HG03457 (cell line): ENCODE measurements at regions not wholly inside any gene's neighbourhood (a gene's known extent, or its start where the extent isn't known, plus 50 kb on each side); places are given as distances from the start of the nearest gene placed in this dataset.

Experiments
- ATAC-seq: cut with Tn5 transposase; IDR thresholded peaks from one replicate; pipeline ENCODE4 v1.9.1; 2021; ENCODE audit warnings: moderate number of reproducible peaks; ENCODE audit not compliant: unreplicated experiment

DNA sequence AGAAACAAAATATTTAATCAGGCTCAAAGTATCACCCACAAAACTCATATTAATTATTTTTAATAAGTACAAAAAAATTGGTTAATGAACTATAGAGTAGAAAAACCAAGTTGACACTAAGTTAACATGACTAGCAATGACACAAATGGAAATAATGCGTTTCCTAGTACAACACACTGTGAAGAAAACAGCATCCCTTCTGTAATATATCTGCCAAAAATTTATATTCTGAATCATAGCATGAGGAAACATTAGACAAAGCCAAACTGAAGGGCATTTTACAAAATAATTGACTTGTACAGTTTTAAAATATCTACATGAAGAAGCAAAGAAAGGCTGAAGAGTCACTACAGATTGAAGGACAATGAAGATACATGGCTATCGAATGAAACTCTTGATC is 477.6 kb upstream of the INTU start:
- ATAC-seq = no peak

- no peak for ATAC-seq
Observed at GRCh38 chr4:127155555-127155954, 477.2 kb upstream of the INTU start.

- ATAC-seq = no peak
Observed at GRCh38 chr4:127162741-127163140, 470.0 kb upstream of the INTU start.

- ATAC-seq = no peak
Observed at GRCh38 chr4:127165971-127166370, 466.8 kb upstream of the INTU start.

GRCh38 chr4:127174201-127174600 is 458.6 kb upstream of the INTU start:
- no peak for ATAC-seq

- no peak for ATAC-seq
Observed at GRCh38 chr4:127174616-127175015, 458.1 kb upstream of the INTU start.

GRCh38 chr4:127179256-127180087 is 453.3 kb upstream of the INTU start:
- ATAC-seq = no peak

- ATAC-seq = no peak
Observed at GRCh38 chr4:127181001-127181400, 451.8 kb upstream of the INTU start.

DNA sequence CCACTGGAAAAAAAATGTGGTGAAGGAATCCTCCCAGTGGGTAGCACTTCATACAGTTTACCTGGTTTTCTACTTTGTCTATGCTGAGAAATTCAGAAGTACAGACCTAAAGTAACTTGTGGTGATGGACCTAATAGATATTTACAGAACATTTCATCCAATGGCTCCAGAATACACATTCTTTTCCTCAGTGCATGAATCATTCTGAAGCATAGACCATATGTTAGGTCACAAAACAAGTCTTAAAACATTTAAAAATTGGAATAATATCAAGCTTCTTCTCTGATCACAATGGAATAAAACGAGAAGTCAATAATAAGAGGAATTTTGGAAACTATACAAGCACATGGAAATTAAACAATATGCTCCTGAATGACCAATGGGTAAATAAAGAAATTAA is 450.1 kb upstream of the INTU start:
- no peak for ATAC-seq

DNA sequence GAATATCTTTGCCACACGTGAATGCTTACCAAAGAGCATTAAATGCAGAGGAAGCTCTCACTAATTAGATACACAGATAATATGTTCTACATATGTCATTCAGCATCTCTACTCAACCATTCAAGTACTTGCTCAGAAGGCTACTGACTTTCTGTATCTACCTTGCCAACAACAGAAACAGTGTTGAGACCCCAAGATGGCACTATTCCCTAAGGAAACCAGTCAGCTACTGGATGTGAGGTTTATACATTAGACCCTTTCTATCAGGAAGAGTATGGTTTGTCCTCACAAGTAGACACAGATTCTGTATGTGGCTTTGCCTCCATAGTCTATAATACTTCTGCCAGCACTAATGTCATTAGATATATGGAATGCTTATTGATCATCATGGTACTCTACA is 443.9 kb upstream of the INTU start:
- no peak for ATAC-seq

- no peak for ATAC-seq
Observed at GRCh38 chr4:127194281-127194680, 438.5 kb upstream of the INTU start.

- no peak for ATAC-seq
Observed at GRCh38 chr4:127196655-127197352, 436.0 kb upstream of the INTU start.

- no peak for ATAC-seq
Observed at GRCh38 chr4:127203562-127204200, 429.1 kb upstream of the INTU start.

GRCh38 chr4:127204322-127204721 is 428.4 kb upstream of the INTU start:
- no peak for ATAC-seq

DNA sequence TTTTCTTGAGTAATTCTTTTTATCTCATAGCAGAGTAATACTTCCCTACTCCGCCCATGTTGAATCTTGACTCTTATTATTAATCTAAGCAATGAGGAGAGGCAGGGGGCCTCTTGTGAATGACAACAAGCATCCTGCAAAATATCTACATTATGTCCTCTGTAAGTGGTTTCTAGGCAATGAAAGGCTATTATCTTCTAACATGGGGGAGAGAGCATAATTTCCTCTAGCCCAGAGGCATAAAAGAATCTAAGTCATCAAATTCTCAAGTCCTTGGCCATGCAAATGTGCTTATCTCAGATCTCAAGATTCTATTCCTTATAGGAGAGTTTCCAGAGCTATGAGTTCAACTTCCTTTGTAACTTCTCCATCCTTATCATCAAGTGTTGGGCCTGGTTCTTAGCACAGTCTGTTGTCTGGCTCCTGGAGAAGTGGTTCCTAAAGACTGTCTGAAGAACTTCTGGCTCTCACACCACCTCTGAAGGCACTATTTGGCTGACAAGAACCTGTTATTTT is 423.1 kb upstream of the INTU start:
- no peak for ATAC-seq

DNA sequence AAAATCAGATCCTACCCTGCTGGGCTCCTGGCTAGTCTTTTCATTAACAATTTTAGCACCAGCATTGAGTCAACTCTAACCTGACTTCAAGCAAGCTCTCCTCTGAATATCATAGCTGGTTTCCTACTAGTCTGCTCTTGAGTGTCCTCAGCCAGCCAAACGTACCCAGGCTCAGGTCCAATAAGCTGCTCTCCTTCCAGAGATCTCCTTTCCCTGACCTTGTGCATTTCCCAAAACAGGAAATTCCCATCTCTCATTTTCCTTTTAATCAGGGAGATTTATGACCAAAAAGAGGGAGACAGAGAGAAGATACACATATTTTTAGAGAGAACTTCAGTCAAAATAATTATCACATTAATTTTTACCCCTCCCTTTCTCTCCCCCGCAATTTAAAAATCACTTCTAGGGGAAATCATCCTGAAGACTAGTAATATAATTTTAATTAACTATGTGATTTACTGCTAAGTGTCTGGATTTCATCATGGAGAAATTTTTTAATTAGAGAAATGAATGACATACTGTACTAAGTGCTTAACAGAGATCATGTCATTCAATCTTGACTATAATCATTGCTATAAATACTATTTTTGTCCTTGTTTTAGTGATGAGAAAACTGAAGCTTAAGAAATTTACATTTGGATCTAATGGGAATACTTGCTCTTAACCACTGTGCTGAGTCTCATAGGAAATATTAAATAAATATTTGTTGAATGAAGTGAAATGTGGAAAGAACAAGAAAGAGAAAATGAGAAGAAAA is 421.7 kb upstream of the INTU start:
- no peak for ATAC-seq

- no peak for ATAC-seq
Observed at GRCh38 chr4:127211650-127212560, 420.9 kb upstream of the INTU start.

- no peak for ATAC-seq
Observed at GRCh38 chr4:127212701-127213100, 420.1 kb upstream of the INTU start.

DNA sequence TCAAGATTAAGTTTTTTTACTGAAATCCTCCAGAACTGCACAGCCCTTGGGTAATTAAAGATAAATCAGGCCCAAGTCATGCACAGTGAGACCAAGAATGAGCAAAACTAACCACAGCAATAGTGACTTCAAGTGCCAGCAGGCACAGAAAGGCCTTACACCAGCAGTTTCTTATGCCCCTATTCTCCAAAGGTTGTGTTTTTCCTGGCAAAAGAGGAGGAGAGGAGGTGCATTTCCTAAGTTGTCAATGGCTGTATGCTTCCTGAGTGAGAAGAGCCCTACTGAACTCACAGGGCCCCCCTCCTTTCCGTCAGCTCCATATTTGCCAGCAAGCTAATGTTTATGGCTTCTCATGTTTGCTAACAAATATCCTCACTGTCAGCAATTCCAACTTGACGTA is 418.7 kb upstream of the INTU start:
- ATAC-seq = no peak

- no peak for ATAC-seq
Observed at GRCh38 chr4:127214931-127215330, 417.8 kb upstream of the INTU start.
